Bronchial epithelial cell (primary cell): ENCODE measurements at regions not wholly inside any gene's neighbourhood (a gene's known extent, or its start where the extent isn't known, plus 50 kb on each side); places are given as distances from the start of the nearest gene placed in this dataset.

ENCODE experiments used
- DNase-seq: peaks from one replicate; pipeline ENCODE4 v3.0.0-alpha.2; 2010; ENCODE audit warnings: low read depth
- FAIRE-seq: peaks from 2 replicates; lab custom pipeline; 2011; peaks lifted over from hg19 to GRCh38; lab: Jason Lieb, UNC
- H3K27me3 ChIP-seq: 2 replicates; pipeline ENCODE4 v1.5.1; 2011; ENCODE audit warnings: low read length; ENCODE audit not compliant: control insufficient read depth, insufficient read depth
- H3K36me3 ChIP-seq: 2 replicates; pipeline ENCODE4 v1.5.1; 2011; ENCODE audit warnings: low read length; ENCODE audit not compliant: control insufficient read depth, insufficient read depth
- H3K4me3 ChIP-seq: 2 replicates; pipeline ENCODE4 v1.5.1; 2011; ENCODE audit warnings: mild to moderate bottlenecking, low read depth, low read length, control low read depth
- CTCF ChIP-seq: IDR thresholded peaks from 2 replicates; pipeline ENCODE4 v1.5.1; 2011; ENCODE audit warnings: mild to moderate bottlenecking, moderate library complexity, low read length, control low read depth, inconsistent platforms; ENCODE audit not compliant: insufficient read depth, severe bottlenecking

DNA sequence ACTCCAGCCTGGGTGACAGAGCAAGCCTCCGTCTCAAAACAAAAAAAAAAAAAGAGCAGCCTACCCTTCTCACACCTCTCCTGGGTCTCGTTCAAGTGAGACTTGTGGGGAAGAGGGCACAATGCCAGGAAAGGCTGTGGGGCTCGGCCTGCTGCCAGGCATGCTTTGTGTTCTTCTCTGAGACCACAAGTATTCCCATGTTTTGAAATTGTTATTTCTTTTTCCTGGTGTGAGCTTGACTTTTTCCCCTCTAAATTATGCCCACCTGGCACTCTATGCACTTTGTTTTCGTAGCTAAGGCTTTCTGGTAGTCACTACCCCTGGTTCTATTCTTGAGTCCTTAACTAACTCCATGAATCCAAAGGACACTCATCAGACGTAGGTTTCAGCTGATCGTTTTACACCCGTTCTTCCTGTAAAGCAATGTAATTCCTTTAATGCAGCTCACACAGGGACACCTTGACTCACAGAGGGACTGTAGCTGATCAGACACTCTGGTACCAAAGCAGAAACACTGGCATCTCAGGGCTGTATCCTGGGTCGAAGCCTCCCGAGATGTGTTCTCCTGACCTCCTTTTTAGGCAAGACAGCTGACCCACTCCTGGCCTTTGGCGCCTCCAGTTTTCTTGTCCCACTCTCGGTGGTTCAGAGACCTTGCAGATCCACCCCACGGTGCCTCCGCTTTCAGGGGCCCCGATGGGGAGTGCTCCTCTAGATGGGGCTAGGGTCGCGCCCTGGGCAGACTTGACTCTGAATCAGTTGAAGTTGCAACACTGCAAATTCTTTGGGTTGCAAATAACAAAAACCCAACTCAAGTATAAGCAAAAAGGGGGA is 193.3 kb upstream of the AGAP1 start:
- TF ChIP-seq CTCF, result no peak
- FAIRE-seq (peak; percentile 58), DNase-seq (peak; percentile 15)
- no peaks in the 10 kb centered on the region for H3K36me3 ChIP-seq
- H3K4me3 ChIP-seq, result no peak overlapping the region
- H3K27me3 ChIP-seq, result no peaks in the 10 kb centered on the region

DNA sequence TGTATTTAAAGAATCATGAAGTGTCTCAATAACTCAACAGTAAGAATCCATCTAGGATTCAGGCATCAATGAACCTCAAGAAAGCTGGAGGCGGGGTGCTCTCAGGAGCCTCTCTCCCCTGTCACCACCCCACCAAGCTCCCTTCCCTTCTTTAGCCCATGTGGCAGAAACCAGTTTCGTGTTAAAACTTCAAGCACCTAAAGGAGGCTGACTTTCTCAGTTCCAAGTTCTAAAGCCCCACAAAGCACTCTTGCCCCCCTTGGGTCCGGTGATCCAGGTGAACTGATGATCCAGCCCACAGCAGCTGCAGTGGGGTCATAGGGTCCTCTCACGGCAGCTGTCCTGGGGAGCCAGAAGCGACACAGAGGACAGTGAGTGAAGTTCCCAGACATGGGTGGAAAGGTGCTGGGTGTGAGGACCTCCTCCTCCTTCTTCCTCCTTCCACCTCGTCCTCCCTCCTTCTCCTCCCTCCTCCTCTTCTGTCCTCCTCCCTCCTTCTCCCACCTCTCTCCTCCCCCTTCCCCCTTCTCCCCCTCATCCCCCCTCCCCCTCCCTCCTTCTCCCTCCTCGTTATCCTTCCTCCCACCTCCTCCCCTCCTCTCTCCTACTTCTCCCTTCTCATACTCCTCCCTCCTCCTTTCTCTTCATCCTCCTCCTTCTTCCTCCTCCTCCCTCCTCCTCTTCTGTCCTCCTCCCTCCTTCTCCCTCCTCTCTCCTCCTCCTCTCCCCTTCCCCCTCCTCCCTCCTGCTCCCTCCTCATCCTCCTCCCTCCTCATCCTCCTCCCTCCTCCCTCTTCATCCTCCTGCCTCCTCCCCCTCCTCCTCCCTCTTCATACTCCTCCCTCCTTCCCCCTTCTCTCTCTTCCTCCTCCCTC is 192.4 kb upstream of the AGAP1 start:
- no peak overlapping the region for H3K4me3 ChIP-seq
- no peak for FAIRE-seq
- TF ChIP-seq CTCF, result no peak
- no peak for DNase-seq
- H3K27me3 ChIP-seq, result no peaks in the 10 kb centered on the region
- no peaks in the 10 kb centered on the region for H3K36me3 ChIP-seq

DNA sequence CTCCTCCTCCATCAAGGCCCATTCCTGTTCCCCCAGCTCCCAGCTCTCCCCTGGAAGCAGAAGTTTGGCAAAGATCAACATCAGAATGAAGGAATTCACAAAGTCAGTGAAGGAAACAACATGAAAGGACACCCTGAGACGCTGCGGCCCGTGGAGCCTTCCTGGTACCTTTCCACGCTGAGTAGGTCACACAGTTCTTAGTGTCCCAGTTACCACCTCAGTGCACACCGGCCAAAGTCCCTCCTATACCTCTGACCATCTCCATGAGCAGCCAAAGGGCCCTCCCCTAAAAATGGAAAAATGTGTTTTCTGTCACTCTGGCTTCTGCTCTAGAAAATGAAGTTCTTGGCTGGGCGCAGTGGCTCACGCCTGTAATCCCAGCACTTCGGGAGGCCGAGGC is 191.6 kb upstream of the AGAP1 start:
- no peaks in the 10 kb centered on the region for H3K36me3 ChIP-seq
- no peak for DNase-seq
- H3K4me3 ChIP-seq, result no peak overlapping the region
- TF ChIP-seq CTCF, result no peak
- H3K27me3 ChIP-seq, result no peaks in the 10 kb centered on the region
- FAIRE-seq, result no peak

GRCh38 chr2:235303499-235304291 is 190.1 kb upstream of the AGAP1 start:
- FAIRE-seq, result peak; percentile 77
- Histone ChIP-seq H3K36me3 (no peaks in the 10 kb centered on the region), H3K4me3 (no peak overlapping the region), H3K27me3 (no peaks in the 10 kb centered on the region)
- DNase-seq, result no peak
- TF ChIP-seq CTCF, result no peak

GRCh38 chr2:235305678-235306077 is 188.2 kb upstream of the AGAP1 start:
- Histone ChIP-seq H3K27me3 (no peaks in the 10 kb centered on the region), H3K36me3 (no peaks in the 10 kb centered on the region), H3K4me3 (no peak overlapping the region)
- no peak for FAIRE-seq
- DNase-seq, result no peak
- no peak for TF ChIP-seq CTCF
